GM12891 (cell line): ENCODE measurements at regions not wholly inside any gene's neighbourhood (a gene's known extent, or its start where the extent isn't known, plus 50 kb on each side); places are given as distances from the start of the nearest gene placed in this dataset.

Source experiments
- PAX5 ChIP-seq: IDR thresholded peaks from 2 replicates; pipeline ENCODE4 v1.6.1; 2011; ENCODE audit warnings: low read length, moderate library complexity, mild to moderate bottlenecking; ENCODE audit not compliant: insufficient read depth, severe bottlenecking
- POLR2A ChIP-seq: IDR thresholded peaks from 2 replicates; pipeline ENCODE4 v1.6.1; 2011; ENCODE audit warnings: low read depth, low read length, control low read depth
- POLR2AphosphoS5 ChIP-seq: IDR thresholded peaks from 2 replicates; pipeline ENCODE4 v1.6.1; 2011; ENCODE audit warnings: low read depth, low read length, control low read depth
- POU2F2 ChIP-seq: IDR thresholded peaks from 2 replicates; pipeline ENCODE4 v1.6.1; 2011; ENCODE audit warnings: low read depth, mild to moderate bottlenecking, control low read depth, low read length, moderate library complexity
- SPI1 ChIP-seq: IDR thresholded peaks from 2 replicates; pipeline ENCODE4 v1.6.1; 2011; ENCODE audit warnings: low read depth, low read length, control low read depth
- TAF1 ChIP-seq: IDR thresholded peaks from 2 replicates; pipeline ENCODE4 v1.6.1; 2011; ENCODE audit warnings: low read depth, low read length, control low read depth

DNA sequence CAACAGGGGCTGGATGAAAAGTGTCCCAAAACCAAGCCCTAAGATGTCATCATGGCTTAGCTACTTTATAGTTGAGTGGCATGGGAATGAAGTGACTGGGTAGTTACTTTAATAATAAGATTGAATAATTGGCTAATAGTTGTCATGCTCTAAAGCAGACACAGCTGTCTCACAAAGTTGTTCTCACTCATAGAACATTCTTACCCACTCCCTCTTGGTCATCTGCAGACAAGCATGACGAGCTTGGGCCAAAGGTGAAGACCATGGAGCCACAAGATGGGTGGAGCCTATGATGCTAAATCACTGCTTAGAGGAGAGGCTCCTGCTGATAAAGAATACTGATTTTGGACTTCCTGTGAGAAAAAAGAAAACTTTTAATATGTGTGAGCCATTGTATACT, 62.4 kb upstream of the MMADHC start:
- TF ChIP-seq TAF1 (no peak), POLR2A (no peak), POLR2AphosphoS5 (no peak), SPI1 (no peak), POU2F2 (no peak), PAX5 (no peak)
